ENCODE measurements at regions not wholly inside any gene's neighbourhood (a gene's known extent, or its start where the extent isn't known, plus 50 kb on each side); places are given as distances from the start of the nearest gene placed in this dataset.

DNA sequence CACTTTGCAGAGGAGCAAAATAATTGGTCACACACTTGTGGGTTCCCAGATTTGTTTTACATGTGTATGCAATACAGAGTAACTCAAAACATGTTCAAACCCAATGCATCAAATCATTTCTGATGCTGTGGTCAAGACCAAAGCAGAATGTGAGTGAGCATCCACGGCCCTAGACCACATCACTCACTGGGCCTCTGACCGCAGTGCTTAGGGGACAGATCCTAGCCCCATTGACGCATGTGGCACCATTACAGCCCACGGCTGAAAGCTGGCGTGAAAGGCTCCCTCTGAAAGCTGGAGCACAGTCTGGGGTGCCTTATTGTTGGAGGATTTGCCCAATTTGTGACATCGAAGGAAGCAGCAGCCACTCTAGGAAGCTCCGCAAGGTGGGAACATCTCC lies 498.8 kb upstream of the TCF4 start:
- TF ChIP-seq, protein P1, sequence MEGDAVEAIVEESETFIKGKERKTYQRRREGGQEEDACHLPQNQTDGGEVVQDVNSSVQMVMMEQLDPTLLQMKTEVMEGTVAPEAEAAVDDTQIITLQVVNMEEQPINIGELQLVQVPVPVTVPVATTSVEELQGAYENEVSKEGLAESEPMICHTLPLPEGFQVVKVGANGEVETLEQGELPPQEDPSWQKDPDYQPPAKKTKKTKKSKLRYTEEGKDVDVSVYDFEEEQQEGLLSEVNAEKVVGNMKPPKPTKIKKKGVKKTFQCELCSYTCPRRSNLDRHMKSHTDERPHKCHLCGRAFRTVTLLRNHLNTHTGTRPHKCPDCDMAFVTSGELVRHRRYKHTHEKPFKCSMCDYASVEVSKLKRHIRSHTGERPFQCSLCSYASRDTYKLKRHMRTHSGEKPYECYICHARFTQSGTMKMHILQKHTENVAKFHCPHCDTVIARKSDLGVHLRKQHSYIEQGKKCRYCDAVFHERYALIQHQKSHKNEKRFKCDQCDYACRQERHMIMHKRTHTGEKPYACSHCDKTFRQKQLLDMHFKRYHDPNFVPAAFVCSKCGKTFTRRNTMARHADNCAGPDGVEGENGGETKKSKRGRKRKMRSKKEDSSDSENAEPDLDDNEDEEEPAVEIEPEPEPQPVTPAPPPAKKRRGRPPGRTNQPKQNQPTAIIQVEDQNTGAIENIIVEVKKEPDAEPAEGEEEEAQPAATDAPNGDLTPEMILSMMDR (conservative IDR thresholded peaks at IDR 0.05; ENCODE audit: low read depth, low read length): no peak
- TF ChIP-seq POLR2A (IDR thresholded peaks at IDR 0.05; ENCODE audit: low read depth, low read length) (no peak), SMC3 (IDR thresholded peaks at IDR 0.05; ENCODE audit: low read depth, low read length) (no peak), MAFK (IDR thresholded peaks at IDR 0.05; ENCODE audit: low read depth, low read length) (no peak)

Measured in IMR-90 (cell line).